ENCODE measurements at regions not wholly inside any gene's neighbourhood (a gene's known extent, or its start where the extent isn't known, plus 50 kb on each side); places are given as distances from the start of the nearest gene placed in this dataset.

DNA sequence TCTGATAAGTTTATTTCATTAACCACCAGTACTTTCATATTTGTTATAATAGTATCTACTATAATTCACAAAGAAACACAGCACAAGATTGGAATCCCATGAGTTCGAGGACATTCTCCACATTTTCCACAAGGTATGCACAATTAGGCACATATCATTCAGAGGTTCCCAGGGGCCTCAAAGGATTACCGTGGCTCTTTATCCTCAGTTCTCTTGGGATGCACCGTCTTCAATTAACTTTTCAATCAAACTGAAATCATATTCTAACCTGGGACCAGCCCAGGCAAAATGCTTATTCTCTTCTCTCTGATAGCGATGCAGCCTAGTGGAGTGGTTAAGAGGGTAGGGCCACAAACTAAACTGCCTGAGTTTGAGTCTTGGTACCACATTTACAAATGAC lies 242.6 kb upstream of the RASGEF1B start:
- H3K36me3 ChIP-seq, result no peaks in the 10 kb centered on the region
- H3K4me1 ChIP-seq, result no peaks in the 10 kb centered on the region
- DNase-seq, result no peak
- H3K4me3 ChIP-seq (ENCODE audit: low read depth, low read length), result no peak overlapping the region
- TF ChIP-seq, protein P1, sequence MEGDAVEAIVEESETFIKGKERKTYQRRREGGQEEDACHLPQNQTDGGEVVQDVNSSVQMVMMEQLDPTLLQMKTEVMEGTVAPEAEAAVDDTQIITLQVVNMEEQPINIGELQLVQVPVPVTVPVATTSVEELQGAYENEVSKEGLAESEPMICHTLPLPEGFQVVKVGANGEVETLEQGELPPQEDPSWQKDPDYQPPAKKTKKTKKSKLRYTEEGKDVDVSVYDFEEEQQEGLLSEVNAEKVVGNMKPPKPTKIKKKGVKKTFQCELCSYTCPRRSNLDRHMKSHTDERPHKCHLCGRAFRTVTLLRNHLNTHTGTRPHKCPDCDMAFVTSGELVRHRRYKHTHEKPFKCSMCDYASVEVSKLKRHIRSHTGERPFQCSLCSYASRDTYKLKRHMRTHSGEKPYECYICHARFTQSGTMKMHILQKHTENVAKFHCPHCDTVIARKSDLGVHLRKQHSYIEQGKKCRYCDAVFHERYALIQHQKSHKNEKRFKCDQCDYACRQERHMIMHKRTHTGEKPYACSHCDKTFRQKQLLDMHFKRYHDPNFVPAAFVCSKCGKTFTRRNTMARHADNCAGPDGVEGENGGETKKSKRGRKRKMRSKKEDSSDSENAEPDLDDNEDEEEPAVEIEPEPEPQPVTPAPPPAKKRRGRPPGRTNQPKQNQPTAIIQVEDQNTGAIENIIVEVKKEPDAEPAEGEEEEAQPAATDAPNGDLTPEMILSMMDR (IDR thresholded peaks at IDR 0.05; ENCODE audit: low read depth, low read length), result no peak
- H3K9me3 ChIP-seq, result no peaks in the 10 kb centered on the region
- H3K27me3 ChIP-seq, result no peaks in the 10 kb centered on the region

DNA sequence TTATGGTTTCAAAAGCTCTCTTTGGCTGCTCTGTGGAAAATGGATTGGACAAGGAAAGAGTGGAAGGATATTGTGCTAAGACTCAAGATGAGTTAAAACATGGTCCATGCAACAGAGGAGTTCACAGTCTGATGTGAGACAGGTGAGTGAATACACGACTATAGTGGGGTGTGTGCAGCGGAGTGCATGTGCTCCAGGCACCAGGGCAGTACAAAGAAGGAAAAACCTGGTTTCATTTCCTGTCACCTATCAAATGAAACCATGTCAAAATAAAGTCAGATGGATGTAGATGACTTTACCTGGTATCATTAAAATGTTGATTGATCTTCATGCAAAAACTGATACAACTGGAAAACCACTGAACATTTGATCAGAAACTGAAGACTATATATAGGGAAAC lies 241.0 kb upstream of the RASGEF1B start:
- no peaks in the 10 kb centered on the region for H3K9me3 ChIP-seq
- no peak for DNase-seq
- H3K36me3 ChIP-seq, result no peaks in the 10 kb centered on the region
- TF ChIP-seq, protein P1 (IDR thresholded peaks at IDR 0.05; ENCODE audit: low read depth, low read length), result no peak
- H3K27me3 ChIP-seq, result no peaks in the 10 kb centered on the region
- H3K4me3 ChIP-seq (ENCODE audit: low read depth, low read length), result no peak overlapping the region
- no peaks in the 10 kb centered on the region for H3K4me1 ChIP-seq

DNA sequence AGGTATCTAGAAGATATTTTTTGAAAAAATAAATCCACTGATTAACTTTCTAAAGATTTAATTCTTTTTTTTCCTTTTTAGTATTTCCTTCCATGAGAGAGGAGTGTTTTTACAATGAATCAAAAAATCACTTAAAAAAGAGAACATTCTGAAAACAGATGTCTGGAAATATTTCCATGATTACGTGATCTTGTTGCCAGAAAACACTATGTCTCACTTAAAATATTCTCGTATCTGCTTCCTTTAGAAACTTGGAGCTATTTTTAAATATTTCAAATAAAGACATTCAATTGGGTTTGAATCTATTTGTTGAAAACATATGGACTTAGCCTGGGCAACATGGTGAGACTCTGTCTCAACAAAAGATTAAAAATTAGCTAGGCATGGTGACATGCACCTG lies 232.8 kb upstream of the RASGEF1B start:
- H3K9me3 ChIP-seq, result no peaks in the 10 kb centered on the region
- TF ChIP-seq, protein P1 (IDR thresholded peaks at IDR 0.05; ENCODE audit: low read depth, low read length), result no peak
- DNase-seq, result no peak
- no peaks in the 10 kb centered on the region for H3K27me3 ChIP-seq
- no peaks in the 10 kb centered on the region for H3K36me3 ChIP-seq
- H3K4me3 ChIP-seq (ENCODE audit: low read depth, low read length), result no peak overlapping the region
- H3K4me1 ChIP-seq, result no peaks in the 10 kb centered on the region

DNA sequence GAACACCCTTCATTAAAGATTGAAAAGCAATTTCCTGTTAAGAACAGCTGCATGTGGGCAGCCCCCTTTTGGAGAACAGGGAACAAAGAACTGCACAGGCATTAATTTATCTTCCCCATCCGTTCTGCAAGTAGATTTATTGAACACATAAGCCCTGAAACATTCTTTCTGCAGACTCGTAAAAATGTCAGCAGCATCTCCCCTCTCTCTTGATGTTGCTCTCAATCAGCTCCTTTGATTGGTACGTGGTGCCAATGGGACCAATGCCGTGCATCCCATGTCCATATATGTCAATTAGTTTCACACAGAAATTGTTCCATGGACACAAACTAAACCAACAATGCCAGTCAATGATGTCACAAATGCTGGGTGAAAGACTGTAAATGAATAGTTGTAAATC lies 228.5 kb upstream of the RASGEF1B start:
- Histone ChIP-seq H3K4me3 (ENCODE audit: low read depth, low read length) (no peak overlapping the region), H3K4me1 (no peaks in the 10 kb centered on the region), H3K27me3 (no peaks in the 10 kb centered on the region), H3K9me3 (no peaks in the 10 kb centered on the region), H3K36me3 (no peaks in the 10 kb centered on the region)
- TF ChIP-seq, protein P1 (IDR thresholded peaks at IDR 0.05; ENCODE audit: low read depth, low read length), result no peak
- DNase-seq, result no peak

DNA sequence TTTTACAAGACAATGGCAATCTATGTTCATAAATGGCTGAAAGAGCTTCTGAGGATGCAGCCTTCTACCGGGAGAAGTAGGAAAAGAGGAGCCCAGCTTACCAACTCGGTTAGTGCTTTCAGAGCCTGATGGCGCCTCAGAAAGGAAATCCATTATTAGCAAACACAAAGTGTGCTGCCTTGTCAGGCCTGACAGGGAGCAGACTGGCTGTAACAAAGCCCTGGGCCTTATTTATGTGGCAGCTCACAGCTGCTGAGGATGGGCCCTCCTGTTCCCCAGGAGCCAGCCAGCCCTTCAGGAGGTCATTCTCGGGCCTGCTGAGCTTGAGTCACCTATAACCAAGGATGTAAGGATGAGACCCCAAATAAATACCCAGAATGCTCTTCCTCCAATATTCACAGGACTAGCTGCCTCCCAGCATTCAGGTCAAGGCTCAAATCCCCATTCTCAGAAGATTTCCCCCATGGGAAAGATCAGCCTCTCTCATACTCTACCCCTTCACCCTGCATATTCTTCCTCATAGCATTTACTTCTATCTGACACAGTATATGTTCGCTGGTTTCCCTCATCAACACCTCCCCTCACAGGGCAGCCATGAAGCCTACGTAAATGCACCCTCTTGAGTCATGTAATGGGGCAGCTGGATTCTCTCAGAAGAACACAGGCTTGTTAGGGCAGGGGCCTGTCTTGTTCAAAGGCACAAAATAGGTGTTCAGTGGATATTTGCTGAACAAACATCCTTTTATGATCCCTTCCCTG lies 227.0 kb upstream of the RASGEF1B start:
- TF ChIP-seq, protein P1 (IDR thresholded peaks at IDR 0.05; ENCODE audit: low read depth, low read length), result no peak
- Histone ChIP-seq H3K36me3 (no peaks in the 10 kb centered on the region), H3K4me1 (no peaks in the 10 kb centered on the region), H3K4me3 (ENCODE audit: low read depth, low read length) (no peak overlapping the region), H3K9me3 (no peaks in the 10 kb centered on the region), H3K27me3 (no peaks in the 10 kb centered on the region)
- DNase-seq, result no peak

DNA sequence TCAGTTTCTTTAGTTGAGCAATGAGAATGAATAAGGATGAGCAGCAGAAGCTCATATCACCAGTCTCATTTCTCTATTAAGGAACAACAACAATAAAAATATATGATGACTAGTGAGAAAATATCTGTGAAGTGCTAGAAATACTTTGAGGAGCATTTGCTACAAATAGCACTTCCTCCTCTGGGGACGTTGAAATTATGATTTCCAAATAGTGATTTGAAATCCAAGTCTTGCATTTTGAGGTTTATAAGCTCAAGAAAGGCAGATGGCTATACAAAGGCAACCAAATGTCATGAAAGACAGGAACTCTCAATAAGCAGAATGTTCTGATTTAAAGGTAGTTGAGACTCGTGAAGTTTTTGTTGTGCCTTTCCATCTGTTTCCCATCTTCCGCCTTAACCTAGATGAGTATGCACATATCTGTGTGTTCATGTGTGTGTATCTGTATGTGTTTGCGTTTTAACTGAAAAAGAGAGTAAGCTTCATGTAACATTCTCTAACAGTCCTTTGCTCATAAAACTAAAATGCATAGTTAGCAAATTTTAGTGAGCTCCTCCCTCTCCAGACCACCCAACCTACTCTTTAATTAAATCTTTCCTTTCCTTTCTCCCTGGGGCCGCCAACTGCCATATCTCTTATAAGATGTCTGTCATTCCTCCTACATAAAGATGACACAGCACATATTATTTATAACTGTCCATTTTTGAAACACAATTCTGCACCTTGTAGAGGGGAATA lies 222.6 kb upstream of the RASGEF1B start:
- DNase-seq, result no peak
- no peaks in the 10 kb centered on the region for H3K9me3 ChIP-seq
- TF ChIP-seq, protein P1 (IDR thresholded peaks at IDR 0.05; ENCODE audit: low read depth, low read length), result no peak
- no peaks in the 10 kb centered on the region; the same call in 1 of the 2 replicates for H3K27me3 ChIP-seq
- H3K4me3 ChIP-seq (ENCODE audit: low read depth, low read length), result no peak overlapping the region
- H3K36me3 ChIP-seq, result no peaks in the 10 kb centered on the region
- no peaks in the 10 kb centered on the region for H3K4me1 ChIP-seq

Data from BE2C (cell line).